ENCODE measurements at regions not wholly inside any gene's neighbourhood (a gene's known extent, or its start where the extent isn't known, plus 50 kb on each side); places are given as distances from the start of the nearest gene placed in this dataset.
A peak's percentile ranks its signal among the peaks of the same experiment; 100 is the strongest.

- DNase-seq (no peak), ATAC-seq (no peak)
- intact Hi-C loops (cut with DNase I): no loop called here
Observed at GRCh38 chr1:67886076-67886475, 52.8 kb upstream of the GNG12 start.

- intact Hi-C loops (cut with DNase I): no loop called here
- ATAC-seq: peak in 1 of 2 donors; percentile 50
- DNase-seq: no peak
Observed at GRCh38 chr1:67883069-67883468, 49.8 kb upstream of the GNG12 start.
